ENCODE measurements at regions not wholly inside any gene's neighbourhood (a gene's known extent, or its start where the extent isn't known, plus 50 kb on each side); places are given as distances from the start of the nearest gene placed in this dataset.
"Not testable (repeated sequence)": the region's sequence is repeated elsewhere in the genome, so short reads cannot be mapped to it uniquely, and the experiment has no call there.

DNA sequence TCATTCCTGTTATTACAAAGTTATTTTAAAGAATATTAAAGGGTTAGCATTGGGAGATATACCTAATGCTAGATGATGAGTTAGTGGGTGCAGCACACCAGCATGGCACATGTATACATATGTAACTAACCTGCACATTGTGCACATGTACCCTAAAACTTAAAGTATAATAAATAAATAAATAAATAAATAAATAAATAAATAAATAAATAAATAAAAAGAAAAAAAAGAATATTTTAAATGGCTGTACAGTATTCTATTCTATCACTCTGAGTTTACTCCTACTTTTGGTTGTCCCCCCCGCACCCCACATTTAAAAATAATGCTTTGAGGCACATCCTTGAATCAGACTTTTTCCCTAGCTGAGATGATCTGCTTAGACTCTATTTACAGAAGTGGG lies 218.6 kb downstream of the MSX2 start:
- TF ChIP-seq, protein P1, sequence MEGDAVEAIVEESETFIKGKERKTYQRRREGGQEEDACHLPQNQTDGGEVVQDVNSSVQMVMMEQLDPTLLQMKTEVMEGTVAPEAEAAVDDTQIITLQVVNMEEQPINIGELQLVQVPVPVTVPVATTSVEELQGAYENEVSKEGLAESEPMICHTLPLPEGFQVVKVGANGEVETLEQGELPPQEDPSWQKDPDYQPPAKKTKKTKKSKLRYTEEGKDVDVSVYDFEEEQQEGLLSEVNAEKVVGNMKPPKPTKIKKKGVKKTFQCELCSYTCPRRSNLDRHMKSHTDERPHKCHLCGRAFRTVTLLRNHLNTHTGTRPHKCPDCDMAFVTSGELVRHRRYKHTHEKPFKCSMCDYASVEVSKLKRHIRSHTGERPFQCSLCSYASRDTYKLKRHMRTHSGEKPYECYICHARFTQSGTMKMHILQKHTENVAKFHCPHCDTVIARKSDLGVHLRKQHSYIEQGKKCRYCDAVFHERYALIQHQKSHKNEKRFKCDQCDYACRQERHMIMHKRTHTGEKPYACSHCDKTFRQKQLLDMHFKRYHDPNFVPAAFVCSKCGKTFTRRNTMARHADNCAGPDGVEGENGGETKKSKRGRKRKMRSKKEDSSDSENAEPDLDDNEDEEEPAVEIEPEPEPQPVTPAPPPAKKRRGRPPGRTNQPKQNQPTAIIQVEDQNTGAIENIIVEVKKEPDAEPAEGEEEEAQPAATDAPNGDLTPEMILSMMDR (conservative IDR thresholded peaks at IDR 0.05; ENCODE audit: low read length): not testable (repeated sequence)
- not testable (repeated sequence) for TF ChIP-seq EZH2phosphoT487 (IDR thresholded peaks at IDR 0.05; ENCODE audit: borderline replicate concordance, low read depth, low read length)
